Natural killer cell treated with Interleukin-12 subunit alpha and Interleukin-12 subunit beta and Interleukin-15 and Interleukin-18, amount 100 ng/mL, for 72 hours (primary cell): ENCODE measurements at regions not wholly inside any gene's neighbourhood (a gene's known extent, or its start where the extent isn't known, plus 50 kb on each side); places are given as distances from the start of the nearest gene placed in this dataset.

Experiments
- ATAC-seq, 2 donors: fragments of 150-1000 bp; cut with Tn5 transposase in 1 of 2; sonication (Bioruptor Pico), chemical (Tn5 transposase) in 1 of 2; 2 replicates each; pipeline ENCODE4 v1.10.0; 2021
- DNase-seq: peaks from one replicate; pipeline ENCODE4 v3.0.0; 2022; ENCODE audit warnings: low spot score
- H3K27ac Mint-ChIP-seq, 2 donors: 1 replicate in 1 of 2; 2 replicates in 1 of 2; pipeline ENCODE4 v1.8.0; 2022; ENCODE audit warnings: mixed read lengths in 2 of 2, mild to moderate bottlenecking in 1 of 2, moderate library complexity in 1 of 2
- H3K27me3 Mint-ChIP-seq, 2 donors: 1 replicate in 1 of 2; 2 replicates in 1 of 2; pipeline ENCODE4 v1.8.0; 2022; ENCODE audit warnings: mixed read lengths in 2 of 2
- H3K36me3 Mint-ChIP-seq: one replicate; pipeline ENCODE4 v1.8.0; 2022; ENCODE audit warnings: mixed read lengths
- H3K4me1 Mint-ChIP-seq, 2 donors: 1 replicate in 1 of 2; 2 replicates in 1 of 2; pipeline ENCODE4 v1.8.0; 2022; ENCODE audit warnings: low read depth in 2 of 2, mixed read lengths in 2 of 2, mild to moderate bottlenecking in 1 of 2
- H3K4me3 Mint-ChIP-seq: one replicate; pipeline ENCODE4 v1.8.0; 2022; ENCODE audit warnings: mixed read lengths
- H3K9me3 Mint-ChIP-seq: 2 replicates; pipeline ENCODE4 v1.8.0; 2022; ENCODE audit warnings: mixed read lengths

GRCh38 chr5:3050863-3051262 is 299.4 kb upstream of the IRX2 start:
- H3K27me3 Mint-ChIP-seq, result no peaks in the 10 kb centered on the region

GRCh38 chr5:3049261-3049660 is 297.8 kb upstream of the IRX2 start:
- Mint-ChIP-seq H3K36me3 (no peaks in the 10 kb centered on the region), H3K27ac (no peak overlapping the region), H3K4me3 (no peak overlapping the region), H3K27me3 (no peaks in the 10 kb centered on the region), H3K9me3 (peaks cover 3% of the 10 kb centered on the region), H3K4me1 (no peaks in the 10 kb centered on the region)
- DNase-seq (no peak), ATAC-seq (no peak)

More at GRCh38 chr5:3050863-3051262, 299.4 kb upstream of the IRX2 start:
- H3K4me1 Mint-ChIP-seq, result no peaks in the 10 kb centered on the region
- H3K36me3 Mint-ChIP-seq, result no peaks in the 10 kb centered on the region
- peaks cover 3% of the 10 kb centered on the region for H3K9me3 Mint-ChIP-seq
- DNase-seq (no peak), ATAC-seq (no peak)
- H3K4me3 Mint-ChIP-seq, result no peak overlapping the region
- no peak overlapping the region for H3K27ac Mint-ChIP-seq

GRCh38 chr5:3047212-3047774 is 295.8 kb upstream of the IRX2 start:
- Mint-ChIP-seq H3K4me3 (no peak overlapping the region), H3K27ac (no peak overlapping the region), H3K27me3 (no peaks in the 10 kb centered on the region), H3K4me1 (no peaks in the 10 kb centered on the region), H3K36me3 (no peaks in the 10 kb centered on the region), H3K9me3 (peaks cover 10% of the 10 kb centered on the region)
- DNase-seq (no peak), ATAC-seq (no peak)

- Mint-ChIP-seq H3K27ac (no peak overlapping the region), H3K9me3 (peaks cover 7% of the 10 kb centered on the region), H3K4me3 (no peak overlapping the region), H3K27me3 (no peaks in the 10 kb centered on the region), H3K4me1 (no peaks in the 10 kb centered on the region), H3K36me3 (no peaks in the 10 kb centered on the region)
- no peak for DNase-seq
- ATAC-seq, result no peak
These were observed 292.1 kb upstream of the IRX2 start for GRCh38 chr5:3043600-3043999.

GRCh38 chr5:3041001-3041400 is 289.5 kb upstream of the IRX2 start:
- no peaks in the 10 kb centered on the region for H3K27me3 Mint-ChIP-seq

GRCh38 chr5:3036041-3036788 is 284.7 kb upstream of the IRX2 start:
- Mint-ChIP-seq H3K27ac (no peak overlapping the region), H3K4me1 (no peaks in the 10 kb centered on the region), H3K9me3 (peaks cover 8% of the 10 kb centered on the region), H3K36me3 (no peaks in the 10 kb centered on the region), H3K27me3 (no peaks in the 10 kb centered on the region), H3K4me3 (no peak overlapping the region)
- DNase-seq, result no peak
- ATAC-seq, result peak in 1 of 2 donors; percentile 17

More at GRCh38 chr5:3041001-3041400, 289.5 kb upstream of the IRX2 start:
- no peaks in the 10 kb centered on the region for H3K36me3 Mint-ChIP-seq
- no peak overlapping the region for H3K4me3 Mint-ChIP-seq
- ATAC-seq, result no peak
- H3K9me3 Mint-ChIP-seq, result peaks cover 10% of the 10 kb centered on the region
- no peak for DNase-seq
- no peak overlapping the region for H3K27ac Mint-ChIP-seq
- H3K4me1 Mint-ChIP-seq, result no peaks in the 10 kb centered on the region

- no peak for ATAC-seq
- H3K4me1 Mint-ChIP-seq, result no peaks in the 10 kb centered on the region
- H3K27ac Mint-ChIP-seq, result no peak overlapping the region
- H3K9me3 Mint-ChIP-seq, result peaks cover 9% of the 10 kb centered on the region
- no peaks in the 10 kb centered on the region for H3K36me3 Mint-ChIP-seq
- DNase-seq, result no peak
- H3K4me3 Mint-ChIP-seq, result no peak overlapping the region
- H3K27me3 Mint-ChIP-seq, result no peaks in the 10 kb centered on the region
These were observed 284.0 kb upstream of the IRX2 start for GRCh38 chr5:3035452-3035851.

- no peaks in the 10 kb centered on the region for H3K36me3 Mint-ChIP-seq
- no peak overlapping the region for H3K4me3 Mint-ChIP-seq
- no peaks in the 10 kb centered on the region for H3K4me1 Mint-ChIP-seq
- H3K9me3 Mint-ChIP-seq, result peaks cover 9% of the 10 kb centered on the region
- ATAC-seq (no peak), DNase-seq (no peak)
- no peak overlapping the region for H3K27ac Mint-ChIP-seq
- no peaks in the 10 kb centered on the region for H3K27me3 Mint-ChIP-seq
These were observed 283.4 kb upstream of the IRX2 start for GRCh38 chr5:3034881-3035280.

- no peaks in the 10 kb centered on the region for H3K36me3 Mint-ChIP-seq
- H3K4me1 Mint-ChIP-seq, result no peaks in the 10 kb centered on the region
- no peak for ATAC-seq
- no peak overlapping the region for H3K4me3 Mint-ChIP-seq
- peaks cover 9% of the 10 kb centered on the region for H3K9me3 Mint-ChIP-seq
- DNase-seq, result no peak
- no peaks in the 10 kb centered on the region for H3K27me3 Mint-ChIP-seq
- no peak overlapping the region for H3K27ac Mint-ChIP-seq
These were observed 283.0 kb upstream of the IRX2 start for GRCh38 chr5:3034449-3034848.

GRCh38 chr5:3033033-3033755 is 281.7 kb upstream of the IRX2 start:
- Mint-ChIP-seq H3K4me1 (no peaks in the 10 kb centered on the region), H3K27ac (no peak overlapping the region), H3K27me3 (no peaks in the 10 kb centered on the region), H3K36me3 (no peaks in the 10 kb centered on the region), H3K9me3 (peaks cover 9% of the 10 kb centered on the region), H3K4me3 (no peak overlapping the region)
- DNase-seq, result no peak
- no peak for ATAC-seq

- DNase-seq, result no peak
- Mint-ChIP-seq H3K27me3 (no peaks in the 10 kb centered on the region), H3K36me3 (no peaks in the 10 kb centered on the region), H3K4me3 (no peak overlapping the region), H3K27ac (no peak overlapping the region), H3K4me1 (no peaks in the 10 kb centered on the region), H3K9me3 (peaks cover 9% of the 10 kb centered on the region)
- ATAC-seq, result no peak
These were observed 281.0 kb upstream of the IRX2 start for GRCh38 chr5:3032513-3032912.

GRCh38 chr5:3031733-3032378 is 280.4 kb upstream of the IRX2 start:
- no peaks in the 10 kb centered on the region for H3K4me1 Mint-ChIP-seq
- no peak for DNase-seq
- no peak overlapping the region for H3K27ac Mint-ChIP-seq
- H3K9me3 Mint-ChIP-seq, result peaks cover 6% of the 10 kb centered on the region
- no peaks in the 10 kb centered on the region for H3K27me3 Mint-ChIP-seq
- ATAC-seq, result no peak
- H3K4me3 Mint-ChIP-seq, result no peak overlapping the region
- no peaks in the 10 kb centered on the region for H3K36me3 Mint-ChIP-seq

GRCh38 chr5:3030511-3031165 is 279.2 kb upstream of the IRX2 start:
- no peaks in the 10 kb centered on the region for H3K27me3 Mint-ChIP-seq
- no peak for ATAC-seq
- no peaks in the 10 kb centered on the region for H3K4me1 Mint-ChIP-seq
- H3K27ac Mint-ChIP-seq, result no peak overlapping the region
- no peak for DNase-seq
- no peaks in the 10 kb centered on the region for H3K36me3 Mint-ChIP-seq
- no peak overlapping the region for H3K4me3 Mint-ChIP-seq
- H3K9me3 Mint-ChIP-seq, result peaks cover 6% of the 10 kb centered on the region
